T-helper 2 cell (primary cell): ENCODE measurements at regions not wholly inside any gene's neighbourhood (a gene's known extent, or its start where the extent isn't known, plus 50 kb on each side); places are given as distances from the start of the nearest gene placed in this dataset.
"Not testable (repeated sequence)": the region's sequence is repeated elsewhere in the genome, so short reads cannot be mapped to it uniquely, and the experiment has no call there.

Experiments used
- DNase-seq, 5 experiments: peaks; one replicate each; pipeline versions ENCODE4 v3.0.0 to v3.0.0-alpha.2; 2012 to 2022

DNA sequence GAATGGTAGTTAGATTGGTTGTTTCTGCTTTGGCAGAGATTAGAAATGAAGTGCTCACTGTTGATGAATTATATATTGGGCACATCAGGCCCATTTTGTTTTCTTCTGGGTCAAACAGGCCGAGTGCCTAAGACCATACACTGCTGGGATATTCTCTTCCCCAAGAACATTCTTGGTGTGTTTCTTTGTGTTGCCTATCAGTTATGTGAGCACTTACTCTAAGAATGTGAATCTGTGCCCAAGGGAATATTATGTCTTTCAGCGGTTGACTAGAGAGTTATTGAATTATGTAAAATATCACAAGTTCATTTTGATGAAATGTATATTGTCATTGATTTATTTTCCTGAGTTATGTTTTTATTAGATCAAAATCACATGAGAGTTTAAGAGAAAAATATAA, 255.5 kb upstream of the SMIM30 start:
- no peak for DNase-seq

DNA sequence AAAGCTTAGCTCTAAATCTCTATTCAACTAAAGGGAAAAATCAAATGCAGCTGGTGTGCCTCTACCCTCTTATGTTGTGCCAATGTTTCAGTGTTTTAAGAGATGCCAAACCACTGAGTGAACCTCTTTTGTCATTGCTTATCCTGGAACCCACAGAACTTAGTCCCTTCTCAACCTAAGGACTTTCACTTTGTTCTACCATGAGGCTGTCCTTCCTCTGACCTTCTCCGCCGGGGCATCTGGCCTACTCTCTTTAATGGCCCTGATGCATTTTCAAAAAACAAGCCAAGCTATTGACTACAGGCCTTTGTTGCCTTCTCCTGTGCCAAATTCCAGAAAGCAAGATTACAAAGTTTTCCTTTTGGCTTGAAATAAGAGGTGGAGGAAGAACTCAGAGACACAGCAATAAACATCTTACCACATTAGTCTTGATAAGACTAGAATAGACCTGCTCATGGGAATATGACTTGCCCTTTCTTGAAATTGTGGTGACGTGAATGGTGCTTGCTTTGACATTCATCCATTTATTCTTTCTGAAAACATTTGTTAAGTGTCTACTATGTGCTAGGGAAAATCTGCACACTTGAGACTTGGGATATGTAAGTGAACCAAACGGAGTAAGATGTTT, 253.2 kb upstream of the SMIM30 start:
- no peak for DNase-seq

DNA sequence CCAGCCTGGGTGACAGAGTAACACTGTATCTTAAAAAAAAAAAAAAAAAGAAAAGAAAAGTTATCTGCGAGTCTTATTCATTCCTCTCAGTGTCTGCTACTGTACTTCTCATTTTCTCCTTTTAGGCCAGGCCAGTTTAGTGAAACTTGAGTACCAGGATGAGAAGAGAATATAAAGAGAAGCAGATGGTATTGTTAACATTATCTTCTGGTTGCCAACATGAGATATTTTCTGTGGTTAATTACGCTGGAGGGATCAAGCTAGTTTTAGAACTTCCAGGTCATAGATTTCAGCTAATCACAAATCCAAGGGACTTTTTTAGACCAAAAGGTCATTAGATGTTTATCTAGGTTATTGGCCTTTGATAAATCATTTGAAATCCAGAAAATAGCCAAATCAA, 252.6 kb upstream of the SMIM30 start:
- no peak for DNase-seq

DNA sequence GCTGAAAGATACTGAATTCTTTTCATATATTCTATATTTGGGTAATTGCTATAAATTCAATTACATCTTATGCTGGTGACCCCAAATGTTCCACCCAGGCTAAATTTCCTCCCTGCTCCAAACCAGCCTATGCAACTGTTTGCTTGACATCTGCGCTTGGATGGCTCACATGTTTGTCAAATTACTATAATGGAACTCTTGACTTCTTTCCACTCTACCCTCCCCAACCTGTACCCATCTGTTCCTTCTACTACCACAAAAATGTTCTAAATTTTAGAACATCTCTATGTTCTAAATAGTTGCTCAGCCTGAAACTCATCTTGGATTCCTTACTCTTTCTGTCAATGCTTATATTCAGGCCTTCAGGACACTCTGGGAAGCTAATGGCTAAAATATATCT, 249.9 kb upstream of the SMIM30 start:
- DNase-seq = no peak

DNA sequence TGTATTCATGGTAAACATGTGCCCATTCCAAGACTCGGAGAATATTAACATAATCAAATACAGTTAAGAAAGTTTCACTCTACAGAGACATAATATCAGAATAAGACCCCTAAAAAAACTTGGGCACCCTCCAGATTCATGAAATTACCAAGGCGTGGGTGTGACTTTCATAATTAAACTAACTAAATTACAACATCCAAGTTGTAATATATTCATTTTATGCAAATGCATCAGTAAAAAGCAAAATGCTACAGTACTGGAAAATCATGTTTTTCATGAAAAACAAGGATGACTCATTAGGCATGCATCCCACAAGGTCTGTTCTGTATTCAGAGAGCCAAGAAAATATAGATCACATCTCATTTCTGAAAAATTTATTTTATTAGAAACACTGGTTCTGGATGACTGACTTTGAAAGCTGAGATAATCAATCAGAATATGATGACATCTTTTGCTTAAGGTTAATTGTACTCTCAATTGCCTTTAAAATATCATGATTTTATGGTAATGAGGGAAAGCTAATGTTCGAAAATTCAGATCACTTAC, 248.8 kb upstream of the SMIM30 start:
- DNase-seq = no peak

DNA sequence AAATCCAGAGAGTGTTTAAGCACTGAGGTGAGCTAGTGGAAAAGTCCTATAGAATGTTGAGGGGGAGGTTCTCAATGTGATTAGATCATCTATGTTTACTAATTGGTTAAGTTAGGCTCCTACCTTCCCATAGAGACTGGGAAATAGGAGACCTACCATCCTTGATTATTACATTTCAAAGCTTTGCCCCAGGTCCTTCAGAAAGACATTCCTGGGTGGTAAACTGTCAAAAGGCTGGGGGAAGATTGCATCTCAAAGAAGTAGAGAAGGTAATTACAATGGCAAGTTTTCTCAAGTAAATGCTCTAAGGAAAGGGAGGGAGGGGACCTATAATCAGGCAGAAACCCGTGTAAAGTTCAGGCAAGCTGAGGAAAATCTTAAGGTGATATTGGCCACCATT, 247.8 kb upstream of the SMIM30 start:
- DNase-seq = no peak

DNA sequence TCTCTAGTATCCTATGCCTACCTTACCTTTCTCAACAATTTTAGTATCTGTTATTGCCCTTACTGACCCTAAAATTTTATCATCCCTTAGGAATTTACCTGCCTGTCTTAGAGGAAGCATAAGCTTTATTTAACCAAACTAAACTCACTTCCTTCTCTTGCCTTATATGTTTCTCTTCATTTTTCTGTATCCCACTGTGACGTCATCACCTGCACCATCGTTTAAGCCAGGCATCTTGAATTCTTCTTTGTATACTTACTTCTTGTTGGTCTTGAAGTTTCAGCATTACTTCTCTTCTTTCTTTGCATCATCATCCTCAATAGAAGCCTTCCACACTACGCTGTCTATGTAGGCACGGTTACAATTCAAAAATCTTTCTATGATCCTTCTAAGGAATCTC, 231.0 kb upstream of the SMIM30 start:
- no peak for DNase-seq

DNA sequence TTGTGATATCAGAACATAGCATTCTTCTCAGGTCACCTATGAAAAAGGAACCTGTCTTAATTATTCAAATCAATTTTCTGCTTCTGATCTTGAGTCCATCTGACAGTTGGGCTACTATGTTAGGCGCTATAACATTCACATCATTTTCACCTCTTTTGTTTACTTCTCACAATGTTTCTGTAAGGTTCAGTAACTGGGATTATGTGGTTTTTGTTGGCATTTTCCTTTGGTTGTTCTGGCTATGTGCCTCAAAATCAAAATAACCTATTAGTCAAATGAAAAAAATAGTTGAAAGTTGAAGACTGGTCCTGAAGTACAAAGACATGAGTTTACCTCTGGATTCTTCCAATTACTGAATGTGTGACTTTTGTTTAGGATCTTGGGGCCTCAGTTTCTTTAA, 221.3 kb upstream of the SMIM30 start:
- no peak for DNase-seq

DNA sequence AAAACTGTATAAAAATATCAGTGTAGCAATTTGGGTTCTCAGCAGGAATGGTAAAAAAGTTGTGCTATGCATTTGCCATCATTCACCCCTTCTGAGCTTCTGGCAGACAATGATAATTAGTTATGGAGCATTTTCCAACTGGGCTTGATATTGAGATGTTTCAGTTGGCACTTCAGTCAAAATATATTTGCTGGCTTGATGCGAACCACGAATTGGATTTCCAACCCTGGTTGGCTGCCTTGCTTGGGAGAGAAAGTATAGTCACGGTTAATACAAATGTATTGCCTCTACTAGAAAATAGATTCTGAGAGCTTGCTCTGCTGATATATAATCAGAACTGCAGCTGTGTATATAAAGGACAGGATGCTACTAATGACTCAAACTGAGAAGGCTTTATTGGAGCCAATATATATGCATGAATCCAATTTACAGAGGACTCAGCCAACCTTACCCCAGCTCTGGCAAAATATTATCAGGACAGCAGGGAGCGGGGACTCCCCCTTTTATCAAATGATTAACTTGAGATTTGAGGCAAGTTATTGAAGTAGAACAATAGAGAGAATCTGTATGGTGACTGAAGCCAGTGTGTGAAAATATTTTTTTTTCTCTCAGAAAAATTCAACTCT, 219.8 kb upstream of the SMIM30 start:
- DNase-seq = no peak

DNA sequence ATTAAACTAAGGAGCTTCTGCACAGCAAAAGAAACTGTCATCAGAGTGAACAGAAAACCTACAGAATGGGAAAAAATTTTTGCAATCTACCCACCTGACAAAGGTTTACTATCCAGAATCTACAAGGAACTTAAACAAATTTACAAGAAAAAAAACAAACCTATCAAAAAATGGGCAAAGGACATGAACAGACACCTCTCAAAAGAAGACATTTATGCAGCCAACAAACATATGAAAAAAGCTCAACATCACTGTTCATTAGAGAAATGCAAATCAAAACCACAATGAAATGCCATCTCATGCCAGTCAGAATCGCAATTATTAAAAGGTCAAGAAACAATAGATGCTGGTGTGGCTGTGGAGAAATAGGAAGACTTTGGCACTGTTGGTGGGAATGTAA, 218.5 kb upstream of the SMIM30 start:
- not testable (repeated sequence) for DNase-seq

DNA sequence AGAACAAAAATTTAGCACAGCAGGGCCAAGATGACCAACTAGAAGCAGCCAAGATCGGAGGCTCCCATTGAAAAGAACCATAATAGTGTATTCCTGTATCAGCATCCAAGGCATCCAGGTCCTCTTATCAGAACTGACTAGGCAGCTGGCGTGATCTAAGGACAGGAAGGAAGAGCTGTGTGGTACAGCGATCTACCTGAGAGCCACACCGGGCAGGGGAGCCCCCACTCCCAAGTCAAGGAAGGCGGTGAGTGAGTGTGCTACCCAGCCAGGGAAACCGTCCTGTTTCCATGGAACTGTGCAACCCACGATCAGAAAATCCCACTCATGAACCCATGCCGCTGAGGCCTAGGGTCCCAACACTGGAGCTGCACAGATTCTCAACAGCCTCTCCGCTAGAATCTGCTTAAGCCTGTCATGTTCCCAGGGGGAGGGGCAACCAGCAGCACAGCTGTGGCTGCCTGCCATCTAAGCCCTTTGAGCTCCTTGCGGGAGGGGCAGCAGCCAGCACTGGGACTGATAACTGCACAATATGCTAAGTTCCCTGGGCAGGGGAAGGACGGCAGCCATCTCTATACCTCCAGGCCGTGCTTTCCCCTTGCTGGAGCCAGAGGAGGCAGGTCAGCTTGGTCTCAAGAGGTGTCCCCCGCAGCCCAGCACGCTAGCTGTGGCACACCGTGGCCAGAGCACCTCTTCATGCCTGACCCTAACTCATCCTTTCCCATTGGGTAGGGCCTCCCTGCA, 213.0 kb upstream of the SMIM30 start:
- no peak for DNase-seq

DNA sequence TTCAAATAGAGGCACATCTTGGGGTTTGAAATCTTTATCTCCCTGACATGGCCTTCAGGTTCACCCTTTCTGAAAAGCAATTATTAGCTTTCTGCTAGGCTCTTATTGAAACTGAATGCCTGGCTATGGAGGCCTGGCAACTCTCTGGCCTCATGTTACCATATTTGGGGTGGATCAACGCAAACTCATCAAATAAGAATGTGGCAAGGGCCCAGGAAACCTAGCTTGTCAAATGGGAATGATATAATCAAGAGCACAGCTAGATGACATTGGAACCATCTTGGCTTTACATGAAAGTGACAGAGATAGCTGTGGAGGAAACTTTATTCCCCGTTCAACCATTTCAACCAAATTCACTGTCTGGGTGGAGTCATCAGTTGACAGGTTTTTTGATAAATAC, 202.8 kb upstream of the SMIM30 start:
- no peak for DNase-seq

DNA sequence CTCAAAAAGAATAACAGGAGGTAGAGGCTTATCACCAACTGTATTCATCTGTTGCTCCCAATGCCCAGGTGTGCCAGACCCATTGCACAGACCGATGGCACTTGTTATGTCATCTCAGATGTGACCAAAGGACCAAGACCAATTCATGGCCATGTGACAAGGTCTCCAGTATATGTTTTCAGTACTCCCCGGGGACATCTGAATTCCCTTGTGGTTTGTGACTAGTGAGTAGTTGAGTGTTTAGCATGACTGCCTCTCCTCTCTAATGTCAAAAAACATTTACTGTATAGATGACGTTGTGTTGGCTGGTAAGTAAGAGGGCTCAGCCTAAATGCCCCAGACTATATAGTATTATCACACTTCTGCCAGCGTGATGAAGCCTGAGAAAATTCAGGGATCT, 202.1 kb upstream of the SMIM30 start:
- DNase-seq = no peak

DNA sequence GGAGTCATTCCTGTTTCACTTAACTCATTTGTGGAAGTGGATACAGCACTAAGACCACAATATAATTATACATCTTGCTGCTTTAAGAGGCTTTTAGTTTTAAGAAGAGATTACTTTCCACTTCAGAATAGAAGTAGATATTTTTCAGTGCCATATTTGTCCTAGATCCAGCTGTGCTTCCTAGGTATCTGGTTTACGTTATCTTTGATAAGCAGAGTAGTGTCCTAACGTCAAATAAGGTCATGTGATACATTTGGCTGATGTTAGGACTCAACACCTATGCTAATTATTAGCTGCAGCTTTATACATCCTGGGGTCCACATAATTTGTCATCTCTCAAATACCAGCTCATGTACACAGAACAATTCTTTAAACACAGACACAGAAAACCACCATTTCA, 196.2 kb upstream of the SMIM30 start:
- no peak for DNase-seq

DNA sequence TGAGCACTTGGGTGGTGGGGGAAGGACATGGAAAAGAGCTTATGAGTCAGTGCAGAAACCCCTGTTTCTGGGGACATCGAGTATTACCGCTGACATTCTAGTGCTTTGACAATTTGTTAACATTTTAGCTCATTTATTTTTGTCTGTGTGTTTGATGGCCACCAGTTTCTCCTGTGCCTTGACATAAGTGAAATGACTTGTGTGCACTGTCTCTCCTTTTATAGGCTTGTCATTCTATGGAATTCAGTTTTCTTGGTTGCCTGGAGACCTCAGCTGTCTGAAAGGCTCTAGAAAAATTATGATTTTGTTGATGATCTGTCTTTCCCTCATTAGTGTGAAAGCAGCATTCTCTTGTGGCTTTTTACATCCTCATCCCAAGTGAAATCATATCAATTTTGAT, 190.0 kb upstream of the SMIM30 start:
- DNase-seq = no peak

DNA sequence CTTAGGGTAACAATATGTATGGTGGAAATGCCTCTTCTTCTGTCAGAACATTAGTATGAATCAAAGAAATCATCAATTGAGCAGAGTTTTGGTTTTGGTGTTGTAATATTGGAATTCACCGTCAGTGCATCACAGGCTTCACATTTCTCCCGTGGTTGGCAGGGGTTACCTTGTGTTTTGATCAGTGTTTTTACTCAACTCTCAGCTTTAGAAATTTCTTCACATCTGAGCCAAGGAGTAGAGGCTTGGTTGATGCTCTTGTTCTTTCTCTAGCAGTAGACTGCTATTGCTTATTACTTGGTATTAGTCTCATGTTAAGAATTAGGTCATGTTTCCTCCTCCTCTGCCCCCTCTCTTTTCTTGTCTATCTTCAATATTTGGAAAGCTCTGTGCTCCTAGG, 188.8 kb upstream of the SMIM30 start:
- DNase-seq = no peak

DNA sequence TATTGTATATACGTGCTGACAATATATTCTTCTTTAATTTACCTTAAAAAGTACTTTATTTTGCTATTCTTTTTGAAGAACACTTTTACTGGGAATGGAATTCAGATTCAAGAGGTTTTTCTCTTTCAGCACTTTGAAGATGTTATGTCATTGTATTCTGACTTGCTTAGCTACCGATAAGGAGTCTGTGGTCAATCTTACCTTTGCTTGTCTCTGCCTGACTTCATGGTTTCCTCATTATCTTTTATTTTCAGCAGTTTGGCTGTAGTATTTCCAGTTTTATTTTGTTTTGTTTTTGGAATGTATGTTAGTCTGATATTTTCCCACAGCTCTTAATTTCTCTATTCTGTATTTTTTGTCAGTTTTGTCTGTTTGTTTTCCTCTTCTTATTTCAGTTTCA, 187.9 kb upstream of the SMIM30 start:
- DNase-seq = no peak

DNA sequence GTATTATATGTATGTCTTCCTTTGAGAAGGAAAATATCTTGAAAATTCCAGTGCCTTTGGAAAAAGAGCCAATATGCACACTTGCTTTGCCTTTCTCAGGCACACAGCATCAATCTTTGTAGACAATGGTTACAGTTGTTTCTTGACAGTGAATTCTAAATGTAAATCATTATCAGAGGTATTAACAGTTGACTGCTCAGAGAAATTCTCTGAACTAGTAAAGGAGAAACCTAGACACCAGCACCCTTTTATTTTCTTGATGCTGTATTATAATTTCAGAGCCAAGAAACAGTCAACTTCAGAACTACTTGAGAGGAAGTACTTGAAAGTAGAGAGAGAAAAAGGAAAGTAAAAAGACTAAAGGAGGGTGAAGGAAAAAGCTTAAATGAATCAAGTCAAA, 185.8 kb upstream of the SMIM30 start:
- DNase-seq = no peak

DNA sequence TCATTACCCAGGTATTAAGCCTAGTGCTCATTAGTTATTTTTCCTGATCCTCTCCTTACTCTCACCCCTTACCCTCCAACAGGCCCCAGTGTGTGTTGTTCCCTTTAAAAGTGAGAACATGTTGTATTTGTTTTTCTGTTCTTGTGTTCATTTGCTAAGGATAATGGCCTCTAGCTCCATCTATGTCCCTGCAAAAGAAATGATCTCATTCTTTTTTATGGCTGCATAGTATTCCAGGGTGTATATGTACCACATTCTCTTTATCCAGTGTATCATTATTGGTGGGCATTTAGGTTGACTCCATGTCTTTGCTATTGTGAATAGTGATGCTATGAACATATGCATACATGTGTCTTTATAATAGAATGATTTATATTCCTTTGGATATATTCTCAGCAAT, 185.0 kb upstream of the SMIM30 start:
- DNase-seq = not testable (repeated sequence)

DNA sequence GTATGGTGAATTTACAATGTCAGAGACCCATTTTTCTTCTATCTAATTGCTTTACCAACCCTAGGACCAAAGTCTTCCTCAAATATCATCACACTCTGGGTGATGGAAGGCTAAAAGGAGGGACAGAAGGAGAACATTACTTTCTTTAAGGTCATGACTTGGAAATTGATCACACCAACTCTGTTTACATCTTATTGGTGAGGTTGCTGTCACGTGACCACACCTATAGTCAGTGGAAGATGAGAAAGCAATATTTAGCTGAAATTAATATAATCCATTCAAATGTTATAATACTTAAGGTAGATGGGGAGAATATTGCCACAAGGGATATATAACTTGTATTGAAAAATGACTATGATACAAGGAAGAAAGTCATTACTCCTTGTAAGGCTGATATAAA, 183.6 kb upstream of the SMIM30 start:
- DNase-seq = no peak

DNA sequence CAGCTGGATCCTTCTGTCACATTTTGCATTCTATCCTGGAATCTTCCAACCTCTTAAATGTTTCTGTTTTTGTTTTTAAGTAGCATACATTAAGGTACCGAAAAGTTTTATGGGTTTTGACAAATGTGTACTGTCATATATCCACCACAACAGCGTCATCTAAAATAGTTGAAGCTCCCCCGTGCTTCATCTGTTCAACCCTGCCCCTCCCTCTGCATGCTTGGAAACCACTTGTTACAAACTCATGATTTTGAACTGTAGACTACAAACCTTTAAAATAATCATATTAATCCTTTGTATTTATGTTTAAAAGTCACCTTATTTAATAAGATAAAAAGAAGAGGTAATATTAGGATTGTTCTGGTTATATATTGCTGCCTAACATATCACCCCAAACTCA, 182.8 kb upstream of the SMIM30 start:
- no peak for DNase-seq

DNA sequence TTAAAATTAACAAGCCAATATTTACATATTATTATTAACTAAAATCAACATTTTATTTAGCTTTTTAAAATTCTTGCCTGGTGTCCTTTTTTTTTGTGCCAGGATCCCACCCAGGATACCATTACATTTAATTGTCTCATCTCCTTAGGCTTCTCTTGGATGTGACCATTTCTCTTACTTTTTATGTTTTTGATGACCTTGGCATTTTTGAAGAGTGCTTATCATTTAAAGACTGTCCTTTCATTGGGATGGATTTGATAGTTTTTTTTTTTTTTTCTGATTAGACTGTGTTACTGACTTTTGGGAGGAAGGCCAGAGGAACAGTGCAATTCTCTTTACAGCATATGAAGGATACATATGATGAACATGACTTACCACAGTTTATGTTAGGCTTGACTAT, 181.4 kb upstream of the SMIM30 start:
- no peak for DNase-seq

DNA sequence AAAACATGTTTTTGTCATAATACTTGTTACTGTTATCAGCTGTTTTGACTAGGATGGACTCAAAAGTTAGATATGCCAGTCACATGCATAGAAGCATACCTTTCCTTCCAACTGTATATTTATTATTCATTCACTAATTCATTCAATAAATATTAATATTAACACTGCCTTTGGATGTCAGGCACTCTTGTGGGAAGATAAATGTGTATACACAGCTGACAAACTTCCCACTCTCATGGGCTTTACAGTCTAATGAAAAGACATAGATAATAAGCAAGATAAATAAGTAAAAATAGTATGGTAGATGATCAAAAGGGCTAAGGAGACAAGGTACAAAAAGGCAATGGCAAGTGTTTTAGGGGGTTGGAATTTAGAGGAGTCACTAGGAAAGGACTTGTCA, 180.1 kb upstream of the SMIM30 start:
- DNase-seq = no peak

DNA sequence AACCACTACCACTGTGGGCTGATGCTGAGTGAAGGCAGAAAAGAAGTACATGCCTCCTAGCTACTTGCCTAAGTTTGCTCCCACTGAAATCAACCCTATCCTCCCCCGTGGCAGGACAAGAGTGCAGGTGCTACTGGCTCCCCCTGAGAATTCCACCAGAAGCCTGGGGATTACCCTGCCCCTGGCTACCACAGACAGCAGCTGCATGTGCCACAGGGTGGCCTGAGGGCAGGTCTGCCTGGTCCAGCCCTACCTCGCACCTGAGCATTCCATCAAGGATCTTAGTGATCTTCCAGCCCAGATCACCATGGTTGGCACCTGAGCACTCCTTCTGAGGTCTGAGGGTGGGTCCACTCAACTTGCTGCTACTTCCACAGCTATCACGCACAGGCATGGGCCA, 176.4 kb upstream of the SMIM30 start:
- no peak for DNase-seq
